ENCODE measurements at regions not wholly inside any gene's neighbourhood (a gene's known extent, or its start where the extent isn't known, plus 50 kb on each side); places are given as distances from the start of the nearest gene placed in this dataset.

GRCh38 chr2:12176623-12177454, 430.4 kb downstream of the LPIN1 start:
- DNase-seq (ENCODE audit: low read depth in 2 of 2), result peak in 1 of 2 donors; percentile 62
- no peak for TF ChIP-seq CTCF (IDR thresholded peaks at IDR 0.05; ENCODE audit: low read depth, low read length)
- H3K4me3 ChIP-seq (replicated peaks in 1 of 2; ENCODE audit: low read depth in 2 of 2, low read length in 2 of 2), result no peak overlapping the region

- H3K4me3 ChIP-seq (replicated peaks in 1 of 2; ENCODE audit: low read depth in 2 of 2, low read length in 2 of 2), result no peak overlapping the region
- no peak for TF ChIP-seq CTCF (IDR thresholded peaks at IDR 0.05; ENCODE audit: low read depth, low read length)
- peak in 1 of 2 donors; percentile 84 for DNase-seq (ENCODE audit: low read depth in 2 of 2)
These were observed 431.2 kb downstream of the LPIN1 start for GRCh38 chr2:12177455-12178288.

- TF ChIP-seq CTCF (IDR thresholded peaks at IDR 0.05; ENCODE audit: low read depth, low read length), result no peak
- no peak overlapping the region for H3K4me3 ChIP-seq (replicated peaks in 1 of 2; ENCODE audit: low read depth in 2 of 2, low read length in 2 of 2)
- DNase-seq (ENCODE audit: low read depth in 2 of 2), result no peak
These were observed 432.1 kb downstream of the LPIN1 start for GRCh38 chr2:12178289-12179080.

- TF ChIP-seq CTCF (IDR thresholded peaks at IDR 0.05; ENCODE audit: low read depth, low read length), result no peak
- DNase-seq (ENCODE audit: low read depth in 2 of 2), result peak in 1 of 2 donors; percentile 40
- H3K4me3 ChIP-seq (replicated peaks in 1 of 2; ENCODE audit: low read depth in 2 of 2, low read length in 2 of 2), result no peak overlapping the region
These were observed 433.6 kb downstream of the LPIN1 start for GRCh38 chr2:12180031-12180430.

- TF ChIP-seq CTCF (IDR thresholded peaks at IDR 0.05; ENCODE audit: low read depth, low read length), result no peak
- no peak for DNase-seq (ENCODE audit: low read depth in 2 of 2)
- no peak overlapping the region for H3K4me3 ChIP-seq (replicated peaks in 1 of 2; ENCODE audit: low read depth in 2 of 2, low read length in 2 of 2)
These were observed 436.7 kb downstream of the LPIN1 start for GRCh38 chr2:12183032-12183645.

- DNase-seq (ENCODE audit: low read depth in 2 of 2), result peak; percentile 22 to 28
- no peak overlapping the region for H3K4me3 ChIP-seq (replicated peaks in 1 of 2; ENCODE audit: low read depth in 2 of 2, low read length in 2 of 2)
- TF ChIP-seq CTCF (IDR thresholded peaks at IDR 0.05; ENCODE audit: low read depth, low read length), result no peak
These were observed 446.3 kb downstream of the LPIN1 start for GRCh38 chr2:12192762-12193161.

Measured in cardiac fibroblast (primary cell).